A549 (cell line): ENCODE measurements at regions not wholly inside any gene's neighbourhood (a gene's known extent, or its start where the extent isn't known, plus 50 kb on each side); places are given as distances from the start of the nearest gene placed in this dataset.
"Not testable (repeated sequence)": the region's sequence is repeated elsewhere in the genome, so short reads cannot be mapped to it uniquely, and the experiment has no call there.

Experiments used
- ATAC-seq, 2 experiments: fragments of 200-7000 bp in 1 of 2; fragments of >200 bp in 1 of 2; cut with Nextera tagmentation in 1 of 2; cut with Tn5 transposase in 1 of 2; 3 replicates each; pipeline versions ENCODE4 v1.8.0 to v1.9.1; 2018 to 2020; ENCODE audit warnings: mild to moderate bottlenecking in 1 of 2, moderate library complexity in 1 of 2
- CTCF ChIA-PET: fragments of 300-600 bp; sonication (Branson Sonifier 250); formaldehyde crosslinking; extraction: SDS; loops from one replicate; lab custom pipeline; 2021; ENCODE audit warnings: antibody characterized with exemption, inconsistent platforms; lab: Yijun Ruan, JAX
- POLR2A ChIA-PET: fragments of 350-600 bp; formaldehyde crosslinking; extraction: SDS; loops from one replicate; lab custom pipeline; 2021; ENCODE audit warnings: antibody characterized with exemption, inconsistent platforms; lab: Yijun Ruan, JAX
- DNase-seq, 2 experiments: peaks; one replicate each; pipeline versions ENCODE4 v3.0.0 to v3.0.0-alpha.2; 2011 to 2016; ENCODE audit warnings: low read depth in 1 of 2, low spot score in 1 of 2
- FAIRE-seq: peaks from 2 replicates; lab custom pipeline; 2011; peaks lifted over from hg19 to GRCh38; lab: Jason Lieb, UNC
- H3K27ac ChIP-seq, 2 experiments: fragments of >200 bp; sonication (Bioruptor Twin); formaldehyde crosslinking; 3 replicates each; pipeline ENCODE4 v1.5.1; 2016 to 2017
- H3K4me1 ChIP-seq: fragments of >200 bp; sonication (Bioruptor Twin); formaldehyde crosslinking; 3 replicates; pipeline ENCODE4 v1.6.1; 2016
- H3K4me2 ChIP-seq: fragments of >200 bp; sonication (Bioruptor Twin); formaldehyde crosslinking; 3 replicates; pipeline ENCODE4 v1.6.1; 2016
- H3K4me3 ChIP-seq: fragments of >200 bp; sonication (Bioruptor Twin); formaldehyde crosslinking; 3 replicates; pipeline ENCODE4 v1.5.1; 2016
- H3K9me3 ChIP-seq: fragments of >200 bp; sonication (Bioruptor Twin); formaldehyde crosslinking; 3 replicates; pipeline ENCODE4 v1.6.1; 2016
- CBX2 ChIP-seq: fragments of 200-600 bp; sonication (generic); IDR thresholded peaks from 2 replicates; pipeline ENCODE4 v1.6.1; 2016; ENCODE audit warnings: low read depth, mild to moderate bottlenecking, borderline replicate concordance
- CBX8 ChIP-seq: fragments of 200-600 bp; sonication (generic); IDR thresholded peaks from 2 replicates; pipeline ENCODE4 v1.6.1; 2016
- CEBPB ChIP-seq, 2 experiments: fragments of >200 bp in 1 of 2; sonication (Bioruptor Twin) in 1 of 2; formaldehyde crosslinking in 1 of 2; IDR thresholded peaks; 2 replicates each; pipeline ENCODE4 v1.6.1; 2012 to 2016
- CHD2 ChIP-seq: fragments of 150-350 bp; IDR thresholded peaks from 2 replicates; pipeline ENCODE4 v1.6.1; 2014; ENCODE audit warnings: low read length; ENCODE audit not compliant: partially characterized antibody
- CHD4 ChIP-seq: fragments of 200-600 bp; sonication (generic); IDR thresholded peaks from 2 replicates; pipeline ENCODE4 v1.6.1; 2016; ENCODE audit warnings: antibody characterized with exemption, mild to moderate bottlenecking, borderline replicate concordance
- EHMT2 ChIP-seq: fragments of 200-600 bp; sonication (generic); IDR thresholded peaks from 2 replicates; pipeline ENCODE4 v1.6.1; 2016; ENCODE audit warnings: antibody characterized with exemption, low read depth, mild to moderate bottlenecking, moderate library complexity
- EP300 ChIP-seq, 2 experiments: fragments of >200 bp; sonication (Bioruptor Twin); formaldehyde crosslinking; IDR thresholded peaks; 2 replicates in 1 of 2; 3 replicates in 1 of 2; pipeline ENCODE4 v1.6.1; 2016 to 2017
- ESRRA ChIP-seq: fragments of 150-350 bp; IDR thresholded peaks from 2 replicates; pipeline ENCODE4 v1.6.1; 2014; ENCODE audit warnings: mild to moderate bottlenecking, low read length, borderline replicate concordance
- FOXS1 ChIP-seq: fragments of 250-450 bp; sonication (Bioruptor Pico); IDR thresholded peaks from 2 replicates; pipeline ENCODE4 v1.5.0; 2020; ENCODE audit warnings: mild to moderate bottlenecking, moderate library complexity
- GATA3 ChIP-seq: IDR thresholded peaks from 2 replicates; pipeline ENCODE4 v1.6.1; 2012; ENCODE audit warnings: borderline replicate concordance
- HOXA7 ChIP-seq: fragments of 250-450 bp; sonication (Bioruptor Pico); IDR thresholded peaks from 2 replicates; pipeline ENCODE4 v1.5.0; 2020; ENCODE audit warnings: mild to moderate bottlenecking, moderate library complexity
- JUNB ChIP-seq: fragments of >200 bp; sonication (Bioruptor Twin); formaldehyde crosslinking; IDR thresholded peaks from 2 replicates; pipeline ENCODE4 v1.6.1; 2016
- KDM1A ChIP-seq: fragments of 200-600 bp; sonication (generic); IDR thresholded peaks from 2 replicates; pipeline ENCODE4 v1.6.1; 2016; ENCODE audit warnings: low read depth, mild to moderate bottlenecking
- MAX ChIP-seq: IDR thresholded peaks from 2 replicates; pipeline ENCODE4 v1.6.1; 2012
- MAZ ChIP-seq: fragments of 150-350 bp; IDR thresholded peaks from 2 replicates; pipeline ENCODE4 v1.6.1; 2014; ENCODE audit warnings: antibody characterized with exemption, low read depth, low read length, borderline replicate concordance
- NFE2L2 ChIP-seq: fragments of 150-350 bp; conservative IDR thresholded peaks from 2 replicates; pipeline ENCODE4 v1.6.1; 2014; ENCODE audit warnings: low read length
- NR3C1 ChIP-seq: fragments of >200 bp; sonication (Bioruptor Twin); formaldehyde crosslinking; IDR thresholded peaks from 3 replicates; pipeline ENCODE4 v1.6.1; 2017
- POLR2A ChIP-seq: IDR thresholded peaks from 2 replicates; pipeline ENCODE4 v1.6.1; 2012; ENCODE audit warnings: mild to moderate bottlenecking, low read length
- POLR2AphosphoS2 ChIP-seq: conservative IDR thresholded peaks from 2 replicates; pipeline ENCODE4 v1.6.1; 2012; ENCODE audit warnings: low read length, improper control_type of control experiment, inconsistent platforms
- RARB ChIP-seq: fragments of 250-450 bp; sonication (Bioruptor Pico); IDR thresholded peaks from 2 replicates; pipeline ENCODE4 v1.8.0; 2021; ENCODE audit warnings: mild to moderate bottlenecking, moderate library complexity
- RCOR1 ChIP-seq: fragments of 150-350 bp; IDR thresholded peaks from 2 replicates; pipeline ENCODE4 v1.6.1; 2014; ENCODE audit warnings: antibody characterized with exemption, low read length, low read depth
- RFX5 ChIP-seq: fragments of 450-650 bp; IDR thresholded peaks from 2 replicates; pipeline ENCODE4 v1.7.1; 2014; ENCODE audit warnings: antibody characterized with exemption, mild to moderate bottlenecking, moderate library complexity
- SREBF2 ChIP-seq: fragments of 450-650 bp; IDR thresholded peaks from 2 replicates; pipeline ENCODE4 v1.6.1; 2014; ENCODE audit warnings: mild to moderate bottlenecking, moderate library complexity
- TFCP2L1 ChIP-seq: fragments of 250-450 bp; sonication (Bioruptor Pico); IDR thresholded peaks from 2 replicates; pipeline ENCODE4 v1.5.0; 2021; ENCODE audit warnings: mild to moderate bottlenecking
- TP53 ChIP-seq: fragments of 250-450 bp; sonication (Bioruptor Pico); IDR thresholded peaks from 2 replicates; pipeline ENCODE4 v1.5.0; 2021; ENCODE audit warnings: mild to moderate bottlenecking, moderate library complexity
- USF2 ChIP-seq: fragments of 450-650 bp; IDR thresholded peaks from 2 replicates; pipeline ENCODE4 v1.6.1; 2014; ENCODE audit warnings: antibody characterized with exemption
- ZSCAN20 ChIP-seq: fragments of 250-450 bp; sonication (Bioruptor Pico); IDR thresholded peaks from 2 replicates; pipeline ENCODE4 v1.8.0; 2022; ENCODE audit warnings: mild to moderate bottlenecking, moderate library complexity
- WGBS: methylation state at CpG from one replicate; pipeline ENCODE4 v1.1.6; 2017; ENCODE audit errors: missing lambda C conversion rate; 5-methylcytosine and 5-hydroxymethylcytosine counted together

- POLR2A ChIA-PET: not testable (repeated sequence)
Measured at GRCh38 chrX:80508083-80508482, 87.8 kb downstream of the TENT5D start.

GRCh38 chrX:80511969-80512760, 91.9 kb downstream of the TENT5D start:
- 36% methylated on average over 7 of the region's 7 CpGs for WGBS
- peak in 1 of 2 experiments; percentile 43; a peak in 3 of 6 replicates for ATAC-seq
- CTCF ChIA-PET: no interaction called here
- no peak for FAIRE-seq
- no peak for DNase-seq
- Histone ChIP-seq H3K27ac (no peak overlapping the region), H3K4me3 (no peak overlapping the region), H3K4me1 (no peaks in the 10 kb centered on the region), H3K9me3 (no peaks in the 10 kb centered on the region)
- no peak for TF ChIP-seq CEBPB (IDR thresholded peaks at IDR 0.05)
- TF ChIP-seq, all 56 proteins: peak for 0
- POLR2A ChIA-PET: no interaction called here
- H3K4me2 ChIP-seq: peak overlapping the region; percentile 26; the same call in 1 of the 3 replicates

More at GRCh38 chrX:80508083-80508482, 87.8 kb downstream of the TENT5D start:
- H3K4me3 ChIP-seq, ATAC-seq, CTCF ChIA-PET, FAIRE-seq, H3K4me1 ChIP-seq, H3K9me3 ChIP-seq, H3K27ac ChIP-seq, DNase-seq, H3K4me2 ChIP-seq: not testable (repeated sequence)
- WGBS: 4% methylated on average over 3 of the region's 3 CpGs

- 33% methylated on average over 4 of the region's 4 CpGs for WGBS
- H3K4me1 ChIP-seq: no peaks in the 10 kb centered on the region
- TF ChIP-seq MAX: no peak
- no peak for TF ChIP-seq CBX8
- no peak for TF ChIP-seq TP53 (CRISPR knock-in tag)
- no peak for TF ChIP-seq RCOR1
- no peak for TF ChIP-seq SREBF2
- no peak for TF ChIP-seq POLR2A
- TF ChIP-seq EP300 (IDR thresholded peaks at IDR 0.05): no peak
- TF ChIP-seq JUNB: no peak
- no peak for TF ChIP-seq USF2
- no peak for TF ChIP-seq CHD4
- TF ChIP-seq EHMT2: no peak
- TF ChIP-seq NR3C1: no peak
- no peak for TF ChIP-seq NFE2L2
- TF ChIP-seq HOXA7 (CRISPR knock-in tag): no peak
- no peak for TF ChIP-seq TFCP2L1 (CRISPR knock-in tag)
- no peak for TF ChIP-seq RFX5
- TF ChIP-seq KDM1A: no peak
- TF ChIP-seq FOXS1 (CRISPR knock-in tag): no peak
- TF ChIP-seq, all 56 proteins: peak for 0
- POLR2A ChIA-PET: no interaction called here
- Histone ChIP-seq H3K4me2 (peak overlapping the region; percentile 26; the same call in 1 of the 3 replicates), H3K27ac (no peak overlapping the region), H3K9me3 (no peaks in the 10 kb centered on the region), H3K4me3 (no peak overlapping the region)
- DNase-seq: no peak
- ATAC-seq: no peak
- CTCF ChIA-PET: no interaction called here
- peak; percentile 74 for FAIRE-seq
Measured at GRCh38 chrX:80512924-80513323, 92.7 kb downstream of the TENT5D start.

- H3K27ac ChIP-seq: no peak overlapping the region
- no peak overlapping the region for H3K4me2 ChIP-seq
- 3% methylated on average over 2 of the region's 2 CpGs for WGBS
- FAIRE-seq (no peak), DNase-seq (no peak), ATAC-seq (no peak)
- no peak for TF ChIP-seq MAX
- TF ChIP-seq JUNB: no peak
- no peak for TF ChIP-seq MAZ
- TF ChIP-seq POLR2AphosphoS2: no peak
- no peak for TF ChIP-seq GATA3
- TF ChIP-seq ESRRA: no peak
- no peak for TF ChIP-seq CEBPB (IDR thresholded peaks at IDR 0.05)
- no peak for TF ChIP-seq CBX2
- TF ChIP-seq RARB (CRISPR knock-in tag): no peak
- TF ChIP-seq CHD2: no peak
- no peak for TF ChIP-seq ZSCAN20
- H3K4me1 ChIP-seq: no peaks in the 10 kb centered on the region
- no peak overlapping the region for H3K4me3 ChIP-seq
- no peaks in the 10 kb centered on the region for H3K9me3 ChIP-seq
- CTCF ChIA-PET: no interaction called here
- POLR2A ChIA-PET: no interaction called here
Measured at GRCh38 chrX:80513625-80514024, 93.4 kb downstream of the TENT5D start.
